Bronchial epithelial cell (primary cell): ENCODE measurements at regions not wholly inside any gene's neighbourhood (a gene's known extent, or its start where the extent isn't known, plus 50 kb on each side); places are given as distances from the start of the nearest gene placed in this dataset.

Source experiments
- DNase-seq: peaks from one replicate; pipeline ENCODE4 v3.0.0-alpha.2; 2010; ENCODE audit warnings: low read depth
- FAIRE-seq: peaks from 2 replicates; lab custom pipeline; 2011; peaks lifted over from hg19 to GRCh38; lab: Jason Lieb, UNC
- H3K27me3 ChIP-seq: 2 replicates; pipeline ENCODE4 v1.5.1; 2011; ENCODE audit warnings: low read length; ENCODE audit not compliant: control insufficient read depth, insufficient read depth
- H3K36me3 ChIP-seq: 2 replicates; pipeline ENCODE4 v1.5.1; 2011; ENCODE audit warnings: low read length; ENCODE audit not compliant: control insufficient read depth, insufficient read depth
- H3K4me3 ChIP-seq: 2 replicates; pipeline ENCODE4 v1.5.1; 2011; ENCODE audit warnings: mild to moderate bottlenecking, low read depth, low read length, control low read depth
- TF ChIP-seq, protein P1 (sequence below): IDR thresholded peaks from 2 replicates; pipeline ENCODE4 v1.5.1; 2011; ENCODE audit warnings: mild to moderate bottlenecking, moderate library complexity, low read length, control low read depth, inconsistent platforms; ENCODE audit not compliant: insufficient read depth, severe bottlenecking

DNA sequence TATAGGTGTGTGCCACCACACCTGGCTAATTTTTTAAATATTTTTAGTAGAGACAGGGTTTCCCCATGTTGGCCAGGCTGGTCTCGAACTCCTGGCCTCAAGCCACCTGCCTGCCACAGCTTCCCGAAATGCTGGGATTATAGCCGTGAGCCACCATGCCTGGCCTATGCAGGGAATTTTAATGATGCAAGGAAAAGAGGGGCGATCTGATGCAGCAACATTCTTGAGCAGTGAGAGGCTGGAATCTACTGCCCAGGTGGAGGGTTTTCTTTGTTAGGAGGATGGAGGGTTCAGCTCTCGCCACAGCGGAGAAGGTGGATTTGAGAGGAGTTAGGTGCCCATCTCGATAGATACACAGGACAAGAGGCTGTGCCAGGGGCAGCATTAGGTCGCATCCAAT lies 332.3 kb downstream of the GATA3 start:
- no peaks in the 10 kb centered on the region for H3K36me3 ChIP-seq
- H3K4me3 ChIP-seq = no peak overlapping the region
- TF ChIP-seq, protein P1, sequence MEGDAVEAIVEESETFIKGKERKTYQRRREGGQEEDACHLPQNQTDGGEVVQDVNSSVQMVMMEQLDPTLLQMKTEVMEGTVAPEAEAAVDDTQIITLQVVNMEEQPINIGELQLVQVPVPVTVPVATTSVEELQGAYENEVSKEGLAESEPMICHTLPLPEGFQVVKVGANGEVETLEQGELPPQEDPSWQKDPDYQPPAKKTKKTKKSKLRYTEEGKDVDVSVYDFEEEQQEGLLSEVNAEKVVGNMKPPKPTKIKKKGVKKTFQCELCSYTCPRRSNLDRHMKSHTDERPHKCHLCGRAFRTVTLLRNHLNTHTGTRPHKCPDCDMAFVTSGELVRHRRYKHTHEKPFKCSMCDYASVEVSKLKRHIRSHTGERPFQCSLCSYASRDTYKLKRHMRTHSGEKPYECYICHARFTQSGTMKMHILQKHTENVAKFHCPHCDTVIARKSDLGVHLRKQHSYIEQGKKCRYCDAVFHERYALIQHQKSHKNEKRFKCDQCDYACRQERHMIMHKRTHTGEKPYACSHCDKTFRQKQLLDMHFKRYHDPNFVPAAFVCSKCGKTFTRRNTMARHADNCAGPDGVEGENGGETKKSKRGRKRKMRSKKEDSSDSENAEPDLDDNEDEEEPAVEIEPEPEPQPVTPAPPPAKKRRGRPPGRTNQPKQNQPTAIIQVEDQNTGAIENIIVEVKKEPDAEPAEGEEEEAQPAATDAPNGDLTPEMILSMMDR = no peak
- no peaks in the 10 kb centered on the region for H3K27me3 ChIP-seq
- no peak for DNase-seq
- no peak for FAIRE-seq

GRCh38 chr10:8389630-8390029 lies 335.1 kb downstream of the GATA3 start:
- Histone ChIP-seq H3K4me3 (no peak overlapping the region), H3K27me3 (no peaks in the 10 kb centered on the region), H3K36me3 (no peaks in the 10 kb centered on the region)
- TF ChIP-seq, protein P1 = no peak
- DNase-seq (peak; percentile 80), FAIRE-seq (no peak)

DNA sequence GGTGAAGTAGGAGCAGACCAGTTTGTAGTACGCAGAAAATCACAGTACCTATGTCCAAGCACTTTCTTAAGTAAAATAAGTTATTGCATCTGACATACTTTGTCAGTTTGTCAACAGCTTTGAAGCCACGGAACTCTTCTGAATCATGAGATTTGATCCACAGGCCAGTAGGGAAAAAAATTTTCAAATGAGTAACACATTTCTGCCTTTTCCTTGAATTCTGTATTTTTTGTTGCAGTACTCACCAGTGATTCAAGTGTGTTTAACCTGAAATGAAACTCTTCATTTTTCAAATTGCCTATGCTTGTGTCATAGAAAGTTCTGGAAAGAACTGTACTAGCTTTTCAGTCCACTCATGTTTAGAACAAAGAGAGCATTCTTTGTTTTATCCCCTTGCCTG lies 337.7 kb downstream of the GATA3 start:
- DNase-seq (peak; percentile 68), FAIRE-seq (no peak)
- H3K27me3 ChIP-seq = no peaks in the 10 kb centered on the region
- no peaks in the 10 kb centered on the region for H3K36me3 ChIP-seq
- TF ChIP-seq, protein P1 = no peak
- no peak overlapping the region for H3K4me3 ChIP-seq

DNA sequence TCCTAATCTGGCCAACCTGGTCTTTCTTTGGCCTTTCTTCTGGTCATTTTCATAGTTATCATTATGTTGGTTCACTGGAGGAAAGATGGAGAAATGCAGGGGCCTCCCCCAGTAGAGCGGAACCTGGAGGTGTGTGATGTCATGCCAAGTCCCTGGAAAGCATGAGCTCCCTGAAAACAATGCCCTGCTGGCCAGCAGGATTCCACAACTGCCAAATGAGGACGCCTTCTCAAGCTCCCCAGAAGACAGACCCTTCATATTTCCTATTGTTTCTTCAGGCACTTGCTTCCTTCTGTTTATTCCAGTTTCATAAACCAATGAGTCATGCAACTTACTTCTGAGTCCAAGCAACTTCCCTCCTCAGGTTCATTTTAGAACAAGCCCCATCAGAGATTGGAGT lies 339.0 kb downstream of the GATA3 start:
- DNase-seq = peak; percentile 27
- no peaks in the 10 kb centered on the region for H3K27me3 ChIP-seq
- no peak for FAIRE-seq
- H3K4me3 ChIP-seq = no peak overlapping the region
- no peaks in the 10 kb centered on the region for H3K36me3 ChIP-seq
- TF ChIP-seq, protein P1 = no peak

DNA sequence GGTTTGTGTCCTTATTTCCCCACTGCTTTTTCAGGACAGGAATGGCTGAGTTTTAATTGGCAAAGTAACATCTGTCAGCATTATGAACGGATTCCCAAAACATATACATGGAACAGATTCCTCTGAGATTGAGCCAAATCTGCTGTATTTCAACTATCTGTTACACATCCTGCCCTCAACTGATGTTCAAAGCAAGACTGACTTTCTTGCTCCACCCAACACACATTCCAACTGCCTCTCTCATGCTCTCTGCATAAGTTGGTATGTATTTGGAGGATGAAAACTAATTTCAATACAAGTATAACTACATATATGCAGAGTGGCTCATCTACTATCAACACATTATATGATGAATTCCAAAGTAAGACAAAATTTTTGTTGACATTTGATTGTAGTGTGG lies 342.2 kb downstream of the GATA3 start:
- DNase-seq (peak; percentile 45), FAIRE-seq (no peak)
- TF ChIP-seq, protein P1 = no peak
- Histone ChIP-seq H3K36me3 (no peaks in the 10 kb centered on the region), H3K4me3 (no peak overlapping the region), H3K27me3 (no peaks in the 10 kb centered on the region)

DNA sequence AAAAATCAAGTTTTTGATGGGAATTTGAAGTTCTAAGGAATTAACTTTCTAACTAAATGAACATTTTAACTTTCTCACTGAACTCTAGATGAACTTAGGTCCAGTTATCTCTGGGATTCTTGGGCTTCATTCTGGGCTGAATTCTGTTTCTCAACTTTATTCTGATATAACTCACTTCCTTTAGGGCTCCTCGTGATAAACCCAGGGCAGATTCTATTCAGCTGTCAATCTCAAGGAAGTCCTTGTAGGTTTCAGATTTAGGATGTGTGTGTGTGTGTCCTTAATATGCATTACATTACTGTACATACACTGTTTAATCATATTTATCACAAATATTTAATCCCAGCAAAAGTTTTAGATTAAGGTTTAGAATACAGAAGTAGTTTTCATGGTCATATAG lies 344.3 kb downstream of the GATA3 start:
- no peaks in the 10 kb centered on the region for H3K27me3 ChIP-seq
- TF ChIP-seq, protein P1 = no peak
- no peaks in the 10 kb centered on the region for H3K36me3 ChIP-seq
- H3K4me3 ChIP-seq = no peak overlapping the region
- DNase-seq = no peak
- no peak for FAIRE-seq
